ENCODE measurements at regions not wholly inside any gene's neighbourhood (a gene's known extent, or its start where the extent isn't known, plus 50 kb on each side); places are given as distances from the start of the nearest gene placed in this dataset.

- no peaks in the 10 kb centered on the region for H3F3A ChIP-seq (ENCODE audit: insufficient read depth, low read length, poor library complexity, severe bottlenecking)
- no peak overlapping the region for H3K4me2 ChIP-seq (ENCODE audit: low read length)
- no peaks in the 10 kb centered on the region for H3K27me3 ChIP-seq (ENCODE audit: insufficient read depth, low read depth, low read length)
- no peaks in the 10 kb centered on the region for H3K9me3 ChIP-seq (ENCODE audit: low read length)
- H3K4me3 ChIP-seq (ENCODE audit: low read length): no peak overlapping the region
- TF ChIP-seq EP300 (conservative IDR thresholded peaks at IDR 0.05; ENCODE audit: poor library complexity, severe bottlenecking) (no peak), CTCF (IDR thresholded peaks at IDR 0.05; ENCODE audit: poor library complexity, severe bottlenecking) (no peak), EZH2 (IDR thresholded peaks at IDR 0.05; ENCODE audit: borderline replicate concordance, insufficient read depth, low read length, poor library complexity, severe bottlenecking) (no peak), SMC3 (conservative IDR thresholded peaks at IDR 0.05; ENCODE audit: poor library complexity) (no peak), POLR2AphosphoS5 (IDR thresholded peaks at IDR 0.05) (peak; percentile 11), TAF1 (IDR thresholded peaks at IDR 0.05; ENCODE audit: low read depth) (no peak)
- H3K36me3 ChIP-seq (ENCODE audit: insufficient read depth, low read length): no peaks in the 10 kb centered on the region
- no peaks in the 10 kb centered on the region for H3K79me2 ChIP-seq (replicated peaks; ENCODE audit: insufficient read depth, low read length)
- no peak overlapping the region for H3K9ac ChIP-seq (ENCODE audit: low read length)
- no peak overlapping the region for H2AFZ ChIP-seq (ENCODE audit: low read depth, low read length)
- H3K9me2 ChIP-seq (ENCODE audit: insufficient read depth, low read length): no peaks in the 10 kb centered on the region
- no peaks in the 10 kb centered on the region for H4K20me1 ChIP-seq (ENCODE audit: insufficient read depth)
- H3K27ac ChIP-seq (ENCODE audit: low read length): peak overlapping the region; percentile 39
Measured at GRCh38 chr4:45119376-45119775, 393.0 kb upstream of the GNPDA2 start.

- no peak overlapping the region for H3K4me2 ChIP-seq (ENCODE audit: low read length)
- H3K27ac ChIP-seq (ENCODE audit: low read length): no peak overlapping the region
- no peak overlapping the region for H3K9ac ChIP-seq (ENCODE audit: low read length)
- H3K79me2 ChIP-seq (replicated peaks; ENCODE audit: insufficient read depth, low read length): no peaks in the 10 kb centered on the region
- no peaks in the 10 kb centered on the region for H3K9me3 ChIP-seq (ENCODE audit: low read length)
- no peaks in the 10 kb centered on the region for H3F3A ChIP-seq (ENCODE audit: insufficient read depth, low read length, poor library complexity, severe bottlenecking)
- H3K9me2 ChIP-seq (ENCODE audit: insufficient read depth, low read length): no peaks in the 10 kb centered on the region
- no peak overlapping the region for H2AFZ ChIP-seq (ENCODE audit: low read depth, low read length)
- H3K27me3 ChIP-seq (ENCODE audit: insufficient read depth, low read depth, low read length): no peaks in the 10 kb centered on the region
- H4K20me1 ChIP-seq (ENCODE audit: insufficient read depth): no peaks in the 10 kb centered on the region
- TF ChIP-seq EZH2 (IDR thresholded peaks at IDR 0.05; ENCODE audit: borderline replicate concordance, insufficient read depth, low read length, poor library complexity, severe bottlenecking) (no peak), EP300 (conservative IDR thresholded peaks at IDR 0.05; ENCODE audit: poor library complexity, severe bottlenecking) (no peak), SMC3 (conservative IDR thresholded peaks at IDR 0.05; ENCODE audit: poor library complexity) (no peak), MXI1 (conservative IDR thresholded peaks at IDR 0.05; ENCODE audit: poor library complexity, severe bottlenecking) (no peak), RAD21 (conservative IDR thresholded peaks at IDR 0.05) (no peak), REST (IDR thresholded peaks at IDR 0.05; ENCODE audit: borderline replicate concordance) (no peak), POLR2AphosphoS5 (IDR thresholded peaks at IDR 0.05) (no peak), CTCF (IDR thresholded peaks at IDR 0.05; ENCODE audit: poor library complexity, severe bottlenecking) (no peak), TAF1 (IDR thresholded peaks at IDR 0.05; ENCODE audit: low read depth) (no peak)
- H3K36me3 ChIP-seq (ENCODE audit: insufficient read depth, low read length): no peaks in the 10 kb centered on the region
- H3K4me3 ChIP-seq (ENCODE audit: low read length): no peak overlapping the region
Measured at GRCh38 chr4:45102716-45103115, 376.4 kb upstream of the GNPDA2 start.
